HCT116 (cell line): ENCODE measurements at regions not wholly inside any gene's neighbourhood (a gene's known extent, or its start where the extent isn't known, plus 50 kb on each side); places are given as distances from the start of the nearest gene placed in this dataset.

Experiments used
- ATAC-seq: fragments of 200-7000 bp; cut with Tn5 transposase; 2 replicates; pipeline ENCODE4 v1.9.1; 2020; ENCODE audit warnings: mild to moderate bottlenecking, moderate library complexity
- BruUV-seq: library from RNA; stranded (reverse); fragments of 400-500 nt; replicated peaks from 2 replicates; lab custom pipeline; 2021; lab: Mats Ljungman, UMichigan
- CTCF ChIA-PET: fragments of 300-600 bp; sonication (Branson Sonifier 250); formaldehyde crosslinking; loops from one replicate; lab custom pipeline; 2021; ENCODE audit warnings: antibody characterized with exemption; lab: Charles Lee
- POLR2A ChIA-PET: fragments of 300-600, 350-600 bp; sonication (Branson Sonifier 250); formaldehyde crosslinking; loops from one replicate; lab custom pipeline; 2021; ENCODE audit warnings: antibody characterized with exemption; lab: Charles Lee
- RAD21 ChIA-PET, 2 experiments: fragments of 300-600 bp; sonication (Branson Sonifier 250); formaldehyde crosslinking; loops; one replicate each; lab custom pipeline; 2023; ENCODE audit warnings: low total read pairs in 2 of 2; ENCODE audit not compliant: uncharacterized antibody in 2 of 2, unreplicated experiment in 2 of 2, low non-redundant PET in 1 of 2; lab: Charles Lee
- DNase-seq: peaks from one replicate; pipeline ENCODE4 v3.0.0-alpha.2; 2010; ENCODE audit warnings: low read depth, low spot score
- H2AFZ ChIP-seq: fragments of 200-600 bp; shearing (Covaris generic), sonication (generic); 2 replicates; pipeline ENCODE4 v1.6.1; 2017; ENCODE audit warnings: low read depth, mixed run types, mixed read lengths, antibody characterized with exemption, low read length; ENCODE audit not compliant: poor library complexity, severe bottlenecking
- H3K27ac ChIP-seq: 2 replicates; pipeline ENCODE4 v1.5.1; 2012; ENCODE audit warnings: low read depth, low read length
- H3K27me3 ChIP-seq: fragments of 200-600 bp; sonication (generic); 2 replicates; pipeline ENCODE4 v1.6.1; 2016; ENCODE audit warnings: mixed run types, low read length, mixed read lengths; ENCODE audit not compliant: insufficient read depth
- H3K36me3 ChIP-seq, 2 experiments: fragments of 200-500 bp in 1 of 2; fragments of 200-600 bp in 1 of 2; sonication (Bioruptor generic) in 1 of 2; sonication (generic) in 1 of 2; 2 replicates each; pipeline versions ENCODE4 v1.5.1 to v1.6.1; 2014 to 2016; ENCODE audit warnings: low read length in 2 of 2, inconsistent platforms in 1 of 2, mixed read lengths in 1 of 2, mixed run types in 1 of 2; ENCODE audit not compliant: insufficient read depth in 2 of 2, control insufficient read depth in 1 of 2
- H3K4me1 ChIP-seq, 2 experiments: fragments of 200-600 bp in 1 of 2; sonication (generic) in 1 of 2; 2 replicates each; pipeline versions ENCODE4 v1.5.1 to v1.6.1; 2012 to 2017; ENCODE audit warnings: low read length in 2 of 2, inconsistent platforms in 1 of 2, mild to moderate bottlenecking in 1 of 2, mixed read lengths in 1 of 2, mixed run types in 1 of 2, moderate library complexity in 1 of 2; ENCODE audit not compliant: insufficient read depth in 2 of 2, control insufficient read depth in 1 of 2
- H3K4me2 ChIP-seq: fragments of 200-600 bp; sonication (generic); 2 replicates; pipeline ENCODE4 v1.6.1; 2017; ENCODE audit warnings: mixed run types, low read length, mixed read lengths
- H3K4me3 ChIP-seq, 2 experiments: fragments of 200-600 bp in 1 of 2; sonication (generic) in 1 of 2; replicated peaks in 1 of 2; 2 replicates each; pipeline ENCODE4 v1.5.1; 2011 to 2016; ENCODE audit warnings: low read length in 2 of 2, control low read depth in 1 of 2, low read depth in 1 of 2, mild to moderate bottlenecking in 1 of 2, mixed read lengths in 1 of 2, mixed run types in 1 of 2
- H3K79me2 ChIP-seq: fragments of 200-600 bp; sonication (generic); 2 replicates; pipeline ENCODE4 v1.6.1; 2017; ENCODE audit warnings: mild to moderate bottlenecking, mixed run types, low read length, moderate library complexity, mixed read lengths; ENCODE audit not compliant: insufficient read depth
- H3K9ac ChIP-seq: fragments of 200-600 bp; sonication (generic); 2 replicates; pipeline ENCODE4 v1.6.1; 2016; ENCODE audit warnings: low read length, mixed read lengths
- H3K9me2 ChIP-seq: fragments of 200-600 bp; sonication (generic), shearing (Covaris generic); 2 replicates; pipeline ENCODE4 v1.6.1; 2017; ENCODE audit warnings: mixed run types, mild to moderate bottlenecking, moderate library complexity; ENCODE audit not compliant: insufficient read depth
- H3K9me3 ChIP-seq, 2 experiments: fragments of 200-500 bp in 1 of 2; fragments of 200-600 bp in 1 of 2; sonication (Bioruptor generic) in 1 of 2; sonication (generic) in 1 of 2; 2 replicates each; pipeline ENCODE4 v1.6.1; 2014 to 2017; ENCODE audit warnings: low read length in 2 of 2, mixed read lengths in 2 of 2, inconsistent platforms in 1 of 2, low read depth in 1 of 2, mild to moderate bottlenecking in 1 of 2, mixed run types in 1 of 2, moderate library complexity in 1 of 2; ENCODE audit not compliant: control insufficient read depth in 1 of 2, insufficient read depth in 1 of 2
- H4K20me1 ChIP-seq: fragments of 200-600 bp; sonication (generic), shearing (Covaris generic); 2 replicates; pipeline ENCODE4 v1.6.1; 2017; ENCODE audit warnings: mixed run types, mild to moderate bottlenecking, moderate library complexity; ENCODE audit not compliant: insufficient read depth
- CBX3 ChIP-seq: IDR thresholded peaks from 2 replicates; pipeline ENCODE4 v1.6.1; 2012; ENCODE audit warnings: low read depth
- CEBPB ChIP-seq: IDR thresholded peaks from 2 replicates; pipeline ENCODE4 v1.6.1; 2012; ENCODE audit warnings: low read depth
- EGR1 ChIP-seq: IDR thresholded peaks from 2 replicates; pipeline ENCODE4 v1.6.1; 2012; ENCODE audit warnings: low read depth
- EZH2 ChIP-seq: fragments of 200-600 bp; sonication (generic); IDR thresholded peaks from 2 replicates; pipeline ENCODE4 v1.6.1; 2017; ENCODE audit warnings: antibody characterized with exemption, mixed run types
- EZH2phosphoT487 ChIP-seq: fragments of 200-600 bp; IDR thresholded peaks from 2 replicates; pipeline ENCODE4 v1.6.1; 2018; ENCODE audit warnings: antibody characterized with exemption, borderline replicate concordance
- FOSL1 ChIP-seq: IDR thresholded peaks from 2 replicates; pipeline ENCODE4 v1.6.1; 2012; ENCODE audit warnings: low read depth
- JUND ChIP-seq: IDR thresholded peaks from 2 replicates; pipeline ENCODE4 v1.6.1; 2012
- POLR2A ChIP-seq: IDR thresholded peaks from 2 replicates; pipeline ENCODE4 v1.7.0; 2011; ENCODE audit warnings: borderline replicate concordance; ENCODE audit not compliant: insufficient read depth, insufficient read length; ENCODE audit errors: extremely low read depth
- RAD21 ChIP-seq: IDR thresholded peaks from 2 replicates; pipeline ENCODE4 v1.6.1; 2012; ENCODE audit warnings: low read depth, mild to moderate bottlenecking
- SIN3A ChIP-seq: IDR thresholded peaks from 2 replicates; pipeline ENCODE4 v1.6.1; 2012; ENCODE audit warnings: low read depth
- TCF7L2 ChIP-seq: IDR thresholded peaks from 2 replicates; pipeline ENCODE4 v1.7.0; 2011; ENCODE audit warnings: borderline replicate concordance, inconsistent platforms; ENCODE audit not compliant: insufficient read depth, insufficient read length; ENCODE audit errors: extremely low read depth
- YY1 ChIP-seq: IDR thresholded peaks from 2 replicates; pipeline ENCODE4 v1.6.1; 2011; ENCODE audit warnings: low read length, low read depth, moderate library complexity, mild to moderate bottlenecking; ENCODE audit not compliant: insufficient replicate concordance; ENCODE audit errors: extremely low read depth
- ZFX ChIP-seq: fragments of 450-650 bp; IDR thresholded peaks from 2 replicates; pipeline ENCODE4 v1.6.1; 2017
- intact Hi-C: fragments of 100-400 bp; cut with micrococcal nuclease; formaldehyde crosslinking; loops from 2 replicates; pipeline ENCODE4 v1.10.0; 2022
- TF ChIP-seq, protein P1 (sequence below): IDR thresholded peaks from 2 replicates; pipeline ENCODE4 v1.6.1; 2012
- TF ChIP-seq, protein P2 (sequence below): IDR thresholded peaks from 2 replicates; pipeline ENCODE4 v1.6.1; 2011; ENCODE audit warnings: mild to moderate bottlenecking, low read length, moderate library complexity; ENCODE audit not compliant: insufficient replicate concordance; ENCODE audit errors: extremely low read depth

DNA sequence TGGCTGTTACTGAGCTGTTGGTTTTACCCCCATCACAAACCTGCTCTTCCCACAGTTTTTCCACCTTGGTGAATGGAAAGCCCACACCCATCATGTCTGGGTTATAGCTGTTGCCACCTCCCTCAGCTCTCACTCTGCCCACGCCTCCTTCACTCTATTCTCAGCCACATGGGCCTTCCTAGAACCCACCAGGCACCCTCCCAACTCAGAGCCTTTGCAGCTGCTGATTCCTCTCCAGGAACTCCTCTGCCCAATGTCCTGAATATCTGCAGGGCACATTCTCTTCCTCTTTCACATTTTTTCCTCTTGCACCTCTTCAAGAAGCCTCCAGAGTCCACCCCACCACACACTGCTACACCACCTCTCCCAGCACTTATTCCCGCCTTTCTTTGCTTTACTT lies 177.4 kb downstream of the TBXT start (continued):
- TF ChIP-seq ZFX (no peak), CBX3 (no peak), FOSL1 (no peak), JUND (no peak), SIN3A (no peak)
- TF ChIP-seq, protein P1, sequence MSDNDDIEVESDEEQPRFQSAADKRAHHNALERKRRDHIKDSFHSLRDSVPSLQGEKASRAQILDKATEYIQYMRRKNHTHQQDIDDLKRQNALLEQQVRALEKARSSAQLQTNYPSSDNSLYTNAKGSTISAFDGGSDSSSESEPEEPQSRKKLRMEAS: no peak
- TF ChIP-seq, protein P2, sequence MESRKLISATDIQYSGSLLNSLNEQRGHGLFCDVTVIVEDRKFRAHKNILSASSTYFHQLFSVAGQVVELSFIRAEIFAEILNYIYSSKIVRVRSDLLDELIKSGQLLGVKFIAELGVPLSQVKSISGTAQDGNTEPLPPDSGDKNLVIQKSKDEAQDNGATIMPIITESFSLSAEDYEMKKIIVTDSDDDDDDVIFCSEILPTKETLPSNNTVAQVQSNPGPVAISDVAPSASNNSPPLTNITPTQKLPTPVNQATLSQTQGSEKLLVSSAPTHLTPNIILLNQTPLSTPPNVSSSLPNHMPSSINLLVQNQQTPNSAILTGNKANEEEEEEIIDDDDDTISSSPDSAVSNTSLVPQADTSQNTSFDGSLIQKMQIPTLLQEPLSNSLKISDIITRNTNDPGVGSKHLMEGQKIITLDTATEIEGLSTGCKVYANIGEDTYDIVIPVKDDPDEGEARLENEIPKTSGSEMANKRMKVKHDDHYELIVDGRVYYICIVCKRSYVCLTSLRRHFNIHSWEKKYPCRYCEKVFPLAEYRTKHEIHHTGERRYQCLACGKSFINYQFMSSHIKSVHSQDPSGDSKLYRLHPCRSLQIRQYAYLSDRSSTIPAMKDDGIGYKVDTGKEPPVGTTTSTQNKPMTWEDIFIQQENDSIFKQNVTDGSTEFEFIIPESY: no peak

DNA sequence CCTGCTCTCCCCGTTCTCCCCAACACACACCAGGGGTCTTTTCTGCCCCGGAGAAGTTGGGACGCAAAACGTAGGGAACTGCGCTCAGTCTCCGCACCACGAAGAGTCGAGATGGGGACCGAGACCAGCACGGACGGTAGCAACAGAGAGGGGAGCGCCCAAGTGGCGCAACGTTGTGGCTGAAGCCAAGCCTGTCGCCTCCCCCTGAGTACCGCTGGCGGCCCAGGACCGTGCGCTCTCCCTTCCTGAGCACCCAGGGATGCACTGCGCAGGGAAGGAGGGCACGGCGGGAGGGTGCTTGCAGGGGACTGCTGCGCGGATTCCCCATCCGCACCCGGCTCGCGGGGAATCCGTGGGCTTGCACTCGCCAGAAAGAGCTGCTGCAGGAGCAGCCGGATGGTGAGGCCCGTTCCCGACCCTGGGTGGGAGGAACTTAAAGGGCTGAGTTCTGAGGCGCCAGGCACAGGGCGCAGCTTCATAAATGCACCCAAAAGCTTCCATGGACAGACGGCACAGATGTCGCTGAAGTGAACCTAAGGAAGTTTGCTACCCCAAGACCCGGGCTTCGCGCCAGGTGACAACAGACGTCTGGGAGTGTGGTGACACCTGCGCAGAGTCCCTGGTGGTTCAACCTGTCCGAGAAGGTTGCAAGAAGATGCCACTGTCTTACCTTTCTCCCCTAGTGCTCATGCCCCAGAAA lies 178.7 kb downstream of the TBXT start:
- Histone ChIP-seq H3K36me3 (no peaks in the 10 kb centered on the region), H2AFZ (no peak overlapping the region), H3K9me3 (no peaks in the 10 kb centered on the region), H3K27ac (no peak overlapping the region), H3K4me2 (no peak overlapping the region), H3K4me3 (no peak overlapping the region), H3K27me3 (no peaks in the 10 kb centered on the region), H3K9me2 (no peaks in the 10 kb centered on the region), H3K9ac (no peak overlapping the region), H4K20me1 (no peaks in the 10 kb centered on the region), H3K79me2 (no peaks in the 10 kb centered on the region), H3K4me1 (peaks cover 0 to 3% of the 10 kb centered on the region in 2 experiments; a peak in 1 of 4 replicates)
- CTCF ChIA-PET: no interaction called here
- intact Hi-C loops: no loop called here
- RAD21 ChIA-PET: no interaction called here
- no peak for TF ChIP-seq RAD21
- TF ChIP-seq EZH2: no peak
- TF ChIP-seq TCF7L2: no peak
- no peak for TF ChIP-seq EGR1
- no peak for TF ChIP-seq ZFX
- TF ChIP-seq EZH2phosphoT487: no peak
- no peak for TF ChIP-seq POLR2A
- no peak for TF ChIP-seq CEBPB
- no peak for TF ChIP-seq YY1
- no peak for DNase-seq
- POLR2A ChIA-PET: no interaction called here
- BruUV-seq: no TSS peak
- no peak for ATAC-seq
